ENCODE measurements at regions not wholly inside any gene's neighbourhood (a gene's known extent, or its start where the extent isn't known, plus 50 kb on each side); places are given as distances from the start of the nearest gene placed in this dataset.

DNA sequence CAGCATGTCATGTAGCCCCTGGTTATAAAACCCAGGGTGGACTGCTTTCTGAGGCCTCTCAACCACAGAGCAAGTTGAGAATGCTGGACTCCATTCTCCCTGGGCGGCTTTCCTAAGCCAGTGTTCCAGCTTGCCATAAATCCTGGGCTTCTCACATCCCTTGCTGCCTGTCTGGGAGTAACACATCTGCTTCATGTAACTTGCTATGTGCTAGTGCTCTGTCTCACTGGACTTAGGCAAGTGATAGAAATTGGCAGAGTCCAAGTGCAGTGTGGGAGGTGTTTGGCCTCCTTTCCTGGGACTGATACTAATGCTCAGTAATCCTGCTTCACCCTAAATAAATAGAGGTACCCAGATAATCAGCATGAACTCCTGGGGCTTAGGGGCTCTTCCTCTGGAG, 277.1 kb upstream of the POM121L12 start:
- TF ChIP-seq POLR2A (IDR thresholded peaks at IDR 0.05; ENCODE audit: low read depth) (no peak), EP300 (IDR thresholded peaks at IDR 0.05) (no peak)
- TF ChIP-seq, protein P1, sequence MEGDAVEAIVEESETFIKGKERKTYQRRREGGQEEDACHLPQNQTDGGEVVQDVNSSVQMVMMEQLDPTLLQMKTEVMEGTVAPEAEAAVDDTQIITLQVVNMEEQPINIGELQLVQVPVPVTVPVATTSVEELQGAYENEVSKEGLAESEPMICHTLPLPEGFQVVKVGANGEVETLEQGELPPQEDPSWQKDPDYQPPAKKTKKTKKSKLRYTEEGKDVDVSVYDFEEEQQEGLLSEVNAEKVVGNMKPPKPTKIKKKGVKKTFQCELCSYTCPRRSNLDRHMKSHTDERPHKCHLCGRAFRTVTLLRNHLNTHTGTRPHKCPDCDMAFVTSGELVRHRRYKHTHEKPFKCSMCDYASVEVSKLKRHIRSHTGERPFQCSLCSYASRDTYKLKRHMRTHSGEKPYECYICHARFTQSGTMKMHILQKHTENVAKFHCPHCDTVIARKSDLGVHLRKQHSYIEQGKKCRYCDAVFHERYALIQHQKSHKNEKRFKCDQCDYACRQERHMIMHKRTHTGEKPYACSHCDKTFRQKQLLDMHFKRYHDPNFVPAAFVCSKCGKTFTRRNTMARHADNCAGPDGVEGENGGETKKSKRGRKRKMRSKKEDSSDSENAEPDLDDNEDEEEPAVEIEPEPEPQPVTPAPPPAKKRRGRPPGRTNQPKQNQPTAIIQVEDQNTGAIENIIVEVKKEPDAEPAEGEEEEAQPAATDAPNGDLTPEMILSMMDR (IDR thresholded peaks at IDR 0.05): no peak
